NCI-H1436 (cell line): ENCODE measurements at regions not wholly inside any gene's neighbourhood (a gene's known extent, or its start where the extent isn't known, plus 50 kb on each side); places are given as distances from the start of the nearest gene placed in this dataset.

Experiments
- DNase-seq: peaks from one replicate; lab custom pipeline; 2025; lab: John Stamatoyannopoulos, UW

DNA sequence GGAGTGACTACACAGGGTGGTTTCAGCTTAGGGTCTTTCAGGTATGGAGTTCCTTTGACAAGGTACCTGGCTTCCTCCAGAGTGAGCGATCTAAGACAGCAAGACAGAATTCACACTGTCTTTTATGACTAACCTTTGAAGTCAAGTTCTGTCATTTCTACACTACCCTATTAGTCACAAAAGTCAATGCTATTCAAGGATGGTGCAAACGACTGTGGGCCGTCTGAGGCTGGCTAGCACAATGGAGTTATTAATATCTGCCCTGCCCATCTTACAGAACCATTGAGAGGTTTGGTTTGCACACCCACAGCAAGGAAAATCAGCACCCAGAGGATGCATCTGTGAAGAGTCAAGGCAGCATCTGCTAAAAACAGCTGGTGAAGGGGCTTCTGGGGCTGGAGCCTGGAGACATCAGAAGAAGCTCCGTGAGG lies 62.9 kb upstream of the XCR1 start:
- no peak for DNase-seq

DNA sequence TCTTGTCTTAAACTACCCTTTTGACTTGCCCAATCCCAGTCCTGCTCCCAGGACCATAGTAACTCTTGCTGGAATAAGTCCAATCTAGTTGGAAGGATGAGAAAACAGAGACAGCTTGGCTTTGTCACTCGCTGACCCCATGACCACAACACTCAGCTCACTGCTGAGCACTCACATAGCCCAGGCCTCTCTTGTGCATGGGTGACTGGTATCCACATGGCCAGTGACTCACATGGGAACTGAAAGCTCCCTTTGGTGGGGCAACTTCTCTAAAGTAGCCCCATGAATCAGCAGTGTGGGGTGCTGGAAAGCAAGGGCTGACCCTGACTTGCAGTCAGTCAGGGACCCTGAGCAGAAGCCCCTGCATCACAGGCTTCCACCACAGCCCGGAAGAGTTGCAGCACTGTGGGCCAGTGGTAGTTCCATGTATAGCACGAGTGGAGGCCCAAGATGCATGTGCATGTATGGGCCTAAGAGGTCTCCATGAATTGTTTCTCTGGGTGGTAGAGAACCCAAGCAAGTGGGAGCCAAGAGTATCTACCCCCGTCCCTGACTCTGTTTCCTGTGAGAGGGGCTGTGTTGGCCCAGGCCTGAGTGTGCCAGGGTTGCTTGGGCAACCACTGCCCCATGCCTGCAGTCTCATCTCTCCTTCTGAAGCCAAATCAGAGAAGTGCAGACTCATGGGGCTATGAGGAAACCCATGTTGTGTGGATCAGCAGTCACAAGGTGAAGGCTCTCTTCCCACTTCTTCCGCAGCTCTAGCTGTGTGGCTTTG lies 62.1 kb upstream of the XCR1 start:
- DNase-seq, result no peak

DNA sequence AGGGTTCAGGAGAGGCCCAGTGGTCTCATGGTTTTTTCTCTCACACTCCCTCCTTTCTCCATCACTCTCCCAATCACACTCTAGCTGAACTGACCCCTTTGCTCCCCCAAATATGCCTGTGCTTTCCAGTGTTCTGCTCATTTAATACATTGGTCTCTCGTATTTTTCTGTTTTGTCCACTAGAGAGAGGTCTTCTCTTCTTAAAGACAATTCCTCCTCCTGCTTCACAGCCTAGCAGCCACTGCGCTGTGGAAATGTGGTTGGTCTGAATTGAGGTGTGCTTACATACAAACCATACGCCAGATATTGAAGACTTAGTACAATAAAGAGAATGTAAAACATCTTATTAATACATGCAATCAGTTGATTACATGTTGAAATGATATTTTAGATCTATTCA lies 60.6 kb upstream of the XCR1 start:
- no peak for DNase-seq

DNA sequence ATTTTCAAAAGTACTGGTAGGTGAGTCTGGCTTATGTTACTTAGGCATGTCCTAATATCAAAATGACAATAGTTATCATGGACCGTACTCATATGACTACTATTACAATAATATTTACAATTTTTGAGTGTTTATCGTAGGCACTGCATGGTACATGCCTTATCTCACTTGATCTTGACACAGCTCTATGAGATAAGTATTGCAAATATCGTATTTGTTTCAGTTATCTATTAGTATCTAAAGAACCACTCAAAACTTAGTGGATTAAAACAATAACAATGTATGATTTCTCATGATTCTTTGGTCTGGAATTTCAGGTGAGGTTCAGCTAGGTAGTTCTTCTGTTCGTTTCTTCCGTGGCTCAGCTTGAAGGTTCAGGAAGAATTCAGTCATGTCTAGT lies 59.7 kb upstream of the XCR1 start:
- DNase-seq, result no peak

DNA sequence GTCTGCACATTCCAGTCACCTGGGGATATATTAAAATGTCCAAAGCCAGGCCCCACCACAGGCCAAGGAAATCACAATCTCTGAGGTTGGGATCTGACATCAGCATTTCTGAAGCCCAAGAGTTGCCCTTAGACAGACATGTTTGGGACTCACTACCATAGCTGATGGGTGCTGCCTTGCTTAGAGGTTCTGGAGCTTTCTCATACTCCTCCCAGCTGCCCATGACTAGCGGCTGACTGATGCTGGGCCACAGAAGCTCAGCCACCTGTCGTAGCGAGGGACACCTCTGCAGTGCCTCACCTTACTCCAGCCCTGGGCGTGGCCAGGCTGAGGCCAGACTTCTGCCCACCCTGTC lies 58.8 kb upstream of the XCR1 start:
- no peak for DNase-seq

DNA sequence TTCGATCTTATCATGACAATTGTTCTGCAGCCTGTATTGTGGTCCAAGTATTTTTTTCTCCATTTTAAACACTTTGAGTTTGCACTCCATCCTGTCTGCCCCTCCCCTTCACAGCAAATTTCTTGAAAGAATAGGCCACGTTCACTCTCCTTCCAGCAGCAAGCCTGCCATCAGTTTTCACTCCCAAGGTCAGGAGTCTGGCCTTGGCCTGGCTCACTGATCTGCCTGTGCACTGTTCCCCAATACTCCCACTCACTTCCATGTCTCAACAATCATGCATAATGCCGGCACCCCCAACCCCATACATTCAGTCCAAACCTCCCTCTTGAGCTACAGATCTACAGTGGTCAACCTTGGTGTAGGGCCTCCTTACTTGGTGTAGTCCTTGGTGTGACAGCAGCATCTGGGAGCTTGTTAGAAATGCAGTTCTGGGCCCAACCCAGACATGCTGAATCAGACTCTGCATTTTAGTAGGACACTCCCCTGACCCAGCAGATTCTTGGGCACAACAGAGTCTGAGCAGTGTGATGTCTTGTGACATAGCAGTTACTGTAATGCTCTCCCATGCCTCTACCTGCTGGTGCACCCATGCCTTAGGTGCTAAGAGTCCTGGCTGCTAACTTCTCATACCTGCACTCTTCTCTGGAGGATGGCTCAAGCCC lies 58.3 kb upstream of the XCR1 start:
- no peak for DNase-seq

DNA sequence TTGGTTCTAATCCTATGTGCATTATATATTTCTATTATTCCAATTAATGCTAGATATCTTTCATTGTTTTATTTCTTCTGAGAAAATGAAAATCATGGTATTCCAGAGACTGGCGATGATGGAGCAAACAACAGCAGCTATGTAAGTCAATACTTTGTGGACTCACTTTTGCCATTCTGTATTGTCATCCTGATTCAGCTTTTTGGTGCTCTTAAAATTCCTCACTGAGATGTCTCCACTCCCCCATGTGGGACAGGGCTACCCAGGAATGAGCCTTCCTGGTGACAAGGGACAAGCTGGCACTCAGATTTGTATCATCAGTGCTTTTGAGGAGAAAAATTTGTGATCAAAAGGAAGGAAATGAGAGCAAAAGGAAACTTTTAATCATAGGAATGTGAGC lies 56.7 kb upstream of the XCR1 start:
- no peak for DNase-seq

DNA sequence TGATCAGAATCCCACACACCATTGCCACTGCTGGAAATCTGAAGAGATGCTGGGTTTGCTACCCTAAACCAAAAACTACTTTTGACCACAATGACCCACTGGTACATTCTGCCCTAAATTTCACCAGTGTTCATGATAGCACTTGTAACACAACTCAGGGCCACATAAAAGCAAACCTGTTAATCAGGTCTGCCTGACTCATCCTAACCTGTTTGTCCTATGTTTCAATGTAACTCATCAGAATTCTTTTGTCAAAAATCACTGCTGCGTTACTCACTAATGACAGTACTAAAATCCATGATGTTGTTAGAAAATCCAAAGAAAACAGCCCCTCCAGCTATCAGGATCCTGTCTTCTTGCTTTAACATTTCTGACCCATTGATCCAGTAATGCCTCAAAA lies 55.6 kb upstream of the XCR1 start:
- DNase-seq, result no peak

DNA sequence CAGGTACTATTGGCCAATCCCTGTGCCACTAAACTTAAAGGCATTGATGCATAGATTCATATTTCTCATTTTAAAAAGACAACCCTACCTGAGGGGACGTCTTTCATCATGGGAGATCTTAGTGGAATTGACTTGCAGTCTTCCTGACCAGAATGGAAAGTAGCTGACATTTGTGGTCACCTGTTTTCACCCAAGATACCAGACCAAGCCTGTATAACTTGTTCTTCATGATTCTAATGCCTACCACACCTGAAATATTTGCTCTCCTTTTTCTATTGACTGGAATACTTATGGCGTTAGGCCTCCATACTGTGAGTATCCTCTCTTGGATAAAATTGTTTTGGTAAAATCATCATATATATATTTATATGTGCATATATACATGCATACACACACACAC lies 54.7 kb upstream of the XCR1 start:
- no peak for DNase-seq

DNA sequence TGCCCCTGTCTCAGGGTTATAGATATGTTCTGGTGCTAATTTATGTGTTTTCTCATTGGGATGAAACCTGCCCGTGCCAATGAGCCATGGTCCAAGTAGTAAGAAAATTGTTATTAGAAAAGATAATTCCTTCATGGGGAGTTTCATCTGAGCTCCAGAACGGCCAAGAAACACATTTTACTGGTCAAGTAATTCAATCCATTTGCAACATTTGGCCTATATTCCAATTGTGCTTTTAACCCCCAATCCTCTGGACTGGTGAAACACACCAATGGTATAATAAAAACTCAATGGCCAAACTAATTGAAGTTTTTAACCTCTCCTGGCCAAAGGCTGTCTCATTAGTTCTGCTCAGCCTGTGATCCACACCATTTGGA lies 53.7 kb upstream of the XCR1 start:
- no peak for DNase-seq

DNA sequence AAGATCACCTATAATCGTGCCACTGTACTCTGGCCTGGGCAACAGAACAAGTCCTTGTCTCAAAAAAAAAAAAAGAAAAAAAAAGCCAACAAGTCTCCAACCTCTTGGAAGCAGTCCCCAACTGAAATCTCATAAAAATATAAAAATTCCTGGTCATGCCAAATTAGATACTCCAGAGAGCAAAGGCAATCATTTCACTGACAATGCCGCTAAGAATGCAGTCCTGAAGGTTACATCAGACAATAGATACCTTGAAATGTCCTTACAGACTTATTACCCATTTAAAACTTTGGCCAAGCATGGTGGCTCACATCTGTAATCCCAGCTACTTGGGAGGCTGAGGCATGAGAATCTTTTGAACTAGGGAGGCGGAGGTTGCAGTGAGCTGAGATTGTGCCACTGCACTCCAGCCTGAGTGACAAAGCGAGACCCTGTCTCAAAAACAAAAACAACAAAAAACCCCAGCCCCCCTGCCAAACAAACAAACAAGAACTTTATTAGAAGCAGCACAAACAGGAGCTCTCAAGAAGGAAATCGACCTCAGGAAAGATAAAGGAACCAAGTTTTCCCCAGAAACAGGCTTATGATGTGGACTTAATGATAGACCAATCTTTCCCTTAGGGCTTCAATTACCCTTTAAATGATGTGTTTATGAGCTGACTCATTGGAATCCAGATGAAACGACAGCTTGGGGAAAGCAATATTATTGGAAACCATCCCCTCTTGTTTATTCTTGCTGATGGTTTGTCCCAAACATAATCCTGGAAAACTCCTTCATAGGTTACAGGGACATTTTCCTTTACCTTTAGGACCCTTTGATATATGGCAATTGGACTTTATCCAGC lies 53.1 kb upstream of the XCR1 start:
- DNase-seq, result no peak

DNA sequence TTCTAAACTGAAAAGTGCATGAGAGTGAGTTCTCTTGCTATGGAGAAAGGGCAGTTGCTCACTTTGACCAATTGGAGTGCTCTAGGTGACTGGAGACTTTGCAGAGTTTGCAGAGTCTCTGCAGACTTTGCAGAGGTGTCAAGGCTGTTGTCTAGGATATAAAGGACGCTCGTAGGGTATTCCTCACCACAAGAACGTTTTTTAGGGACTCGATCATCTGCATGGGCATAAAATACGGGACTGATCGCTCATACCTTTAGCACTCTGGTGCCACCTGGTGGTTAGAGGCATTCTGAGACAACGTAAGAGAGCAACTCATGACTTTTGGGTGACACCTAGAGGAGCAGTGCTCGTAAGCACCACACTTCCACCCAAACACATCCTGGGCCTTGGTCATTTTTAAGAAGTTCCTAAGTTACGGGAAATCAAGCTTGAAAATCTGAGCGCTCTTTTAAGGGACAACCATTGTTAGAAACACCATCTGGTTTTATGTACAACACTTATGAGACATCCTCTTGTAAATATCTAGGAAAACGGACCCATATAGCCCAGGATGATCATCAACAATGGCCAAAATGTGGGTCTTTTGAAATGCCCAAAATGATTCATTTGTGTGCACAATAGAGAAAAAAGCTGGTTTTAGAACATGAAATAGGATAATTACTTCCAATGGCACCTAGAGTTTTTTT lies 51.6 kb upstream of the XCR1 start:
- peak; percentile 81 for DNase-seq
